Vagina (tissue), 2 donors: ENCODE measurements at regions not wholly inside any gene's neighbourhood (a gene's known extent, or its start where the extent isn't known, plus 50 kb on each side); places are given as distances from the start of the nearest gene placed in this dataset.

ENCODE experiments used
- DNase-seq, 2 donors: peaks; one replicate each; pipeline ENCODE4 v3.0.0-alpha.2; 2017; ENCODE audit errors: extremely low spot score in 2 of 2
- H3K27ac ChIP-seq: fragments of 200-600 bp; sonication (generic); one replicate; pipeline ENCODE4 v1.5.1; 2019
- H3K27me3 ChIP-seq: fragments of 200-600 bp; sonication (generic); one replicate; pipeline ENCODE4 v1.5.1; 2019
- H3K36me3 ChIP-seq, 2 donors: fragments of 200-600 bp; sonication (generic); one replicate each; pipeline ENCODE4 v1.5.1; 2017 to 2019
- H3K4me1 ChIP-seq: fragments of 200-600 bp; sonication (generic); one replicate; pipeline ENCODE4 v1.5.1; 2019
- H3K4me3 ChIP-seq, 2 donors: fragments of 200-600 bp; sonication (generic); 1 replicate in 1 of 2; 2 replicates in 1 of 2; pipeline ENCODE4 v1.5.1; 2016 to 2019
- H3K9me3 ChIP-seq: fragments of 200-600 bp; sonication (generic); one replicate; pipeline ENCODE4 v1.5.1; 2019
- POLR2A ChIP-seq, 2 donors: fragments of 450-650 bp; IDR thresholded peaks; one replicate each; pipeline ENCODE4 v1.6.1; 2017; ENCODE audit warnings: antibody characterized with exemption in 2 of 2, mild to moderate bottlenecking in 2 of 2, moderate library complexity in 2 of 2
- POLR2AphosphoS5 ChIP-seq, 2 donors: sonication (generic); formaldehyde crosslinking; IDR thresholded peaks; one replicate each; pipeline ENCODE4 v1.9.0; 2017; ENCODE audit warnings: antibody characterized with exemption in 2 of 2, mild to moderate bottlenecking in 2 of 2, low read depth in 1 of 2; ENCODE audit not compliant: insufficient read depth in 1 of 2
- intact Hi-C: fragments of 100-400 bp; cut with DNase I; formaldehyde crosslinking; loops from one replicate; pipeline ENCODE4 v1.15.1; 2023
- TF ChIP-seq, protein P1 (sequence below), 3 experiments: fragments of 450-650 bp in 2 of 3; fragments of 200-600 bp in 1 of 3; sonication (generic) in 1 of 3; IDR thresholded peaks; one replicate each; pipeline ENCODE4 v1.5.1; 2017 to 2019; ENCODE audit warnings: antibody characterized with exemption in 3 of 3, mild to moderate bottlenecking in 2 of 3, moderate library complexity in 2 of 3

GRCh38 chr17:13256545-13256944, 238.7 kb upstream of the ELAC2 start:
- no peak for TF ChIP-seq POLR2AphosphoS5 (IDR thresholded peaks at IDR 0.05; ENCODE audit: insufficient read depth in 1 of 2, low read depth in 1 of 2)
- no peak for TF ChIP-seq POLR2A (IDR thresholded peaks at IDR 0.05)
- TF ChIP-seq, protein P1, sequence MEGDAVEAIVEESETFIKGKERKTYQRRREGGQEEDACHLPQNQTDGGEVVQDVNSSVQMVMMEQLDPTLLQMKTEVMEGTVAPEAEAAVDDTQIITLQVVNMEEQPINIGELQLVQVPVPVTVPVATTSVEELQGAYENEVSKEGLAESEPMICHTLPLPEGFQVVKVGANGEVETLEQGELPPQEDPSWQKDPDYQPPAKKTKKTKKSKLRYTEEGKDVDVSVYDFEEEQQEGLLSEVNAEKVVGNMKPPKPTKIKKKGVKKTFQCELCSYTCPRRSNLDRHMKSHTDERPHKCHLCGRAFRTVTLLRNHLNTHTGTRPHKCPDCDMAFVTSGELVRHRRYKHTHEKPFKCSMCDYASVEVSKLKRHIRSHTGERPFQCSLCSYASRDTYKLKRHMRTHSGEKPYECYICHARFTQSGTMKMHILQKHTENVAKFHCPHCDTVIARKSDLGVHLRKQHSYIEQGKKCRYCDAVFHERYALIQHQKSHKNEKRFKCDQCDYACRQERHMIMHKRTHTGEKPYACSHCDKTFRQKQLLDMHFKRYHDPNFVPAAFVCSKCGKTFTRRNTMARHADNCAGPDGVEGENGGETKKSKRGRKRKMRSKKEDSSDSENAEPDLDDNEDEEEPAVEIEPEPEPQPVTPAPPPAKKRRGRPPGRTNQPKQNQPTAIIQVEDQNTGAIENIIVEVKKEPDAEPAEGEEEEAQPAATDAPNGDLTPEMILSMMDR (IDR thresholded peaks at IDR 0.05): no peak
- no peaks in the 10 kb centered on the region for H3K36me3 ChIP-seq
- no peak for DNase-seq
- no peak overlapping the region for H3K4me3 ChIP-seq
- intact Hi-C loops: no loop called here
- H3K27me3 ChIP-seq: no peaks in the 10 kb centered on the region
- no peak overlapping the region for H3K27ac ChIP-seq
- no peaks in the 10 kb centered on the region for H3K9me3 ChIP-seq
- H3K4me1 ChIP-seq: no peaks in the 10 kb centered on the region

DNA sequence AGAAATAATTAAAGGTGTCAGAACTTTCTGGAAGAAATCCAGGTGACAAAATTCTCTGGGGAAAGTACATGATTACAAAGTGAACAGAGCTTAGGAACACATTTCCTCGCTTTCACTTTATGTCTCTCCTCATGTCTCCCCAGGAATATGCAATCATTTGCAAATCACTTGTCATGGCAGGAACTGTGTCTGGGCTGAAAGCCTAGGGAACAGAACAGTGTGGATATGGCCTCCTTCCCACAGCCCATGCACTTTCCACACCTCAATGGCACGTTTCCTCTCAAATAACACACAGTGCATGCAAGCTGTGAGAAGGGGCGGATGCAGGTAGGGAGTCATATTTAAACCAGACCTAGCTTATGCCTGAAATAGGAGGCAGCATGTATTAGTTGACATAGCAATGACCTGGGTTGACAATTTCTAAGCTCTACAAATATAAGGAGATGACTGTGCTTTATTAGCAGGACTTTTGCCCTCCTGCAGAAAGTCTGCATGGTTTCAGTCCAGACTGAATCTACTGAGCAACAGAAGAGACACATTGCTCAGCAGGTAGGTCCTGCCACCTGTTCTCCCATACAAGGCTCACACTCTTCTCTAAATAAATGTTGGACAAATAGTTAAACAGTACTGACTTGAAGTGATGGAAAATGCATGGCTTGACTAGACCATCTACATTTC, 236.0 kb upstream of the ELAC2 start:
- no peaks in the 10 kb centered on the region for H3K4me1 ChIP-seq
- no peak overlapping the region for H3K27ac ChIP-seq
- H3K27me3 ChIP-seq: no peaks in the 10 kb centered on the region
- DNase-seq: no peak
- intact Hi-C loops: no loop called here
- H3K9me3 ChIP-seq: no peaks in the 10 kb centered on the region
- no peak overlapping the region for H3K4me3 ChIP-seq
- no peak for TF ChIP-seq POLR2A (IDR thresholded peaks at IDR 0.05)
- no peak for TF ChIP-seq POLR2AphosphoS5 (IDR thresholded peaks at IDR 0.05; ENCODE audit: insufficient read depth in 1 of 2, low read depth in 1 of 2)
- TF ChIP-seq, protein P1 (IDR thresholded peaks at IDR 0.05): no peak
- no peaks in the 10 kb centered on the region for H3K36me3 ChIP-seq

DNA sequence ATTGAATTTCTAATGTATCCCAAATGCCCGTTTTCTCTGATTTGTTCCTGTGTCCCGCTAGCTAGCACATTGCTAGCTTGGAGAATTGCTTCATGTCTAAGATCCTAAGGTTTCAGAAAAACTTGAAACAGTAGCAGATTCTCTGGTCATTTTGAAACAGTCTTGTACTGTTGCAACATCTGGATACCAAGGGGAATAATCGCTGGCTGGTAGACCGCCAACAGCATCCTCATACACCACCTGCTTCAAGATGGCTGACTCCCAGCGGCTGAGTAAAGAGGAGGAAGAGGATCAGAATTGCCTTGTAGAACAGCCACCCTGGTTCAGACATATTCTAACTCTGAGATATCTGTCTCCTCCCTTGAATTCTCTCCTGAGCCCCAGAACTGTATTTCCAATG, 226.7 kb upstream of the ELAC2 start:
- intact Hi-C loops: no loop called here
- no peak for DNase-seq
- no peaks in the 10 kb centered on the region for H3K9me3 ChIP-seq
- no peaks in the 10 kb centered on the region for H3K36me3 ChIP-seq
- TF ChIP-seq, protein P1 (IDR thresholded peaks at IDR 0.05): no peak
- no peak for TF ChIP-seq POLR2AphosphoS5 (IDR thresholded peaks at IDR 0.05; ENCODE audit: insufficient read depth in 1 of 2, low read depth in 1 of 2)
- no peak for TF ChIP-seq POLR2A (IDR thresholded peaks at IDR 0.05)
- H3K4me3 ChIP-seq: no peak overlapping the region
- H3K27me3 ChIP-seq: no peaks in the 10 kb centered on the region
- H3K27ac ChIP-seq: no peak overlapping the region
- H3K4me1 ChIP-seq: no peaks in the 10 kb centered on the region

GRCh38 chr17:13243585-13243984, 225.8 kb upstream of the ELAC2 start:
- TF ChIP-seq POLR2A (IDR thresholded peaks at IDR 0.05) (no peak), POLR2AphosphoS5 (IDR thresholded peaks at IDR 0.05; ENCODE audit: insufficient read depth in 1 of 2, low read depth in 1 of 2) (no peak)
- TF ChIP-seq, protein P1 (IDR thresholded peaks at IDR 0.05): no peak
- Histone ChIP-seq H3K4me1 (no peaks in the 10 kb centered on the region), H3K27me3 (no peaks in the 10 kb centered on the region), H3K9me3 (no peaks in the 10 kb centered on the region), H3K27ac (no peak overlapping the region), H3K36me3 (no peaks in the 10 kb centered on the region), H3K4me3 (no peak overlapping the region)
- intact Hi-C loops: no loop called here
- no peak for DNase-seq

GRCh38 chr17:13240851-13241250, 223.0 kb upstream of the ELAC2 start:
- TF ChIP-seq, protein P1 (IDR thresholded peaks at IDR 0.05): no peak
- TF ChIP-seq POLR2A (IDR thresholded peaks at IDR 0.05) (no peak), POLR2AphosphoS5 (IDR thresholded peaks at IDR 0.05; ENCODE audit: insufficient read depth in 1 of 2, low read depth in 1 of 2) (no peak)
- H3K4me1 ChIP-seq: no peaks in the 10 kb centered on the region
- H3K27ac ChIP-seq: no peak overlapping the region
- H3K27me3 ChIP-seq: no peaks in the 10 kb centered on the region
- H3K9me3 ChIP-seq: no peaks in the 10 kb centered on the region
- no peaks in the 10 kb centered on the region for H3K36me3 ChIP-seq
- H3K4me3 ChIP-seq: no peak overlapping the region
- no peak for DNase-seq
- intact Hi-C loops: no loop called here
